K562 (cell line): ENCODE measurements at regions not wholly inside any gene's neighbourhood (a gene's known extent, or its start where the extent isn't known, plus 50 kb on each side); places are given as distances from the start of the nearest gene placed in this dataset.

Experiments
- ATAC-seq: fragments of 200-7000 bp; cut with Tn5 transposase; 3 replicates; pipeline ENCODE4 v1.9.1; 2020; ENCODE audit warnings: moderate library complexity
- BruUV-seq: library from RNA; stranded (reverse); fragments of 400-500 nt; replicated peaks from 2 replicates; lab custom pipeline; 2021; lab: Mats Ljungman, UMichigan
- CTCF ChIA-PET: fragments of 300-600 bp; formaldehyde crosslinking; extraction: SDS; loops from one replicate; lab custom pipeline; 2021; ENCODE audit warnings: low intra/inter-chr PET ratio; lab: Yijun Ruan, JAX
- POLR2A ChIA-PET: fragments of 300-600, 350-650 bp; sonication (Branson Sonifier 250); formaldehyde crosslinking; extraction: SDS; loops from one replicate; lab custom pipeline; 2021; ENCODE audit warnings: antibody characterized with exemption, inconsistent platforms; lab: Yijun Ruan, JAX
- DNase-seq, 4 experiments: peaks; one replicate each; pipeline versions ENCODE4 v3.0.0 to v3.0.0-alpha.2; 2011 to 2018; ENCODE audit warnings: low spot score in 3 of 4, mixed read lengths in 3 of 4; ENCODE audit errors: extremely low read depth in 1 of 4
- FAIRE-seq: peaks from 2 replicates; lab custom pipeline; 2011; peaks lifted over from hg19 to GRCh38; lab: Jason Lieb, UNC
- H2AFZ ChIP-seq: 2 replicates; pipeline ENCODE4 v1.6.0; 2011; ENCODE audit warnings: low read depth, low read length, control low read depth, inconsistent platforms
- H3K27ac ChIP-seq: fragments of 200-600 bp; 3 replicates; pipeline ENCODE4 v1.8.0; 2011; ENCODE audit warnings: low read depth, mild to moderate bottlenecking, control low read depth, inconsistent platforms, low read length, moderate library complexity, mixed read lengths; ENCODE audit errors: extremely low read depth
- H3K27me3 ChIP-seq, 2 experiments: fragments of 300-600 bp in 1 of 2; 2 replicates in 1 of 2; 3 replicates in 1 of 2; pipeline versions ENCODE4 v1.6.0 to v1.8.0; 2011; ENCODE audit warnings: inconsistent platforms in 2 of 2, low read length in 2 of 2, mild to moderate bottlenecking in 1 of 2, mixed read lengths in 1 of 2, moderate library complexity in 1 of 2; ENCODE audit not compliant: control insufficient read depth in 2 of 2, insufficient read depth in 2 of 2
- H3K36me3 ChIP-seq: fragments of 300-600 bp; 3 replicates; pipeline ENCODE4 v1.8.0; 2011; ENCODE audit warnings: mild to moderate bottlenecking, low read length, inconsistent platforms; ENCODE audit not compliant: control insufficient read depth, insufficient read depth
- H3K4me1 ChIP-seq, 2 experiments: fragments of 200-600 bp in 1 of 2; replicated peaks in 1 of 2; 2 replicates in 1 of 2; 3 replicates in 1 of 2; pipeline versions ENCODE4 v1.5.1 to v1.8.0; 2011; ENCODE audit warnings: inconsistent platforms in 2 of 2, low read length in 2 of 2, mild to moderate bottlenecking in 1 of 2, mixed read lengths in 1 of 2, moderate library complexity in 1 of 2; ENCODE audit not compliant: control insufficient read depth in 2 of 2, insufficient read depth in 2 of 2
- H3K4me2 ChIP-seq: 2 replicates; pipeline ENCODE4 v1.6.1; 2011; ENCODE audit warnings: low read length, control low read depth, inconsistent platforms, mixed read lengths; ENCODE audit not compliant: insufficient read depth
- H3K4me3 ChIP-seq: fragments of 200-600 bp; sonication (generic), shearing (Covaris generic); 2 replicates; pipeline ENCODE4 v1.5.1; 2016; ENCODE audit warnings: control low read depth, inconsistent platforms
- H3K79me2 ChIP-seq: fragments of 200-600 bp; 3 replicates; pipeline ENCODE4 v1.8.0; 2011; ENCODE audit warnings: low read length, inconsistent platforms; ENCODE audit not compliant: control insufficient read depth, insufficient read depth
- H3K9ac ChIP-seq, 2 experiments: 2 replicates each; pipeline versions ENCODE4 v1.6.0 to v1.6.1; 2011; ENCODE audit warnings: low read depth in 2 of 2, low read length in 2 of 2, control low read depth in 1 of 2, inconsistent platforms in 1 of 2, mild to moderate bottlenecking in 1 of 2, mixed read lengths in 1 of 2; ENCODE audit not compliant: insufficient read depth in 1 of 2
- H3K9me1 ChIP-seq: one replicate; pipeline ENCODE4 v1.6.0; 2011; ENCODE audit warnings: inconsistent platforms, mild to moderate bottlenecking, low read length, moderate library complexity; ENCODE audit not compliant: control insufficient read depth, insufficient read depth
- H3K9me3 ChIP-seq: replicated peaks from 2 replicates; pipeline ENCODE4 v1.5.1; 2011; ENCODE audit warnings: low read depth, low read length, inconsistent platforms; ENCODE audit not compliant: control insufficient read depth, insufficient read depth
- H4K20me1 ChIP-seq: replicated peaks from 2 replicates; pipeline ENCODE4 v1.6.1; 2011; ENCODE audit warnings: low read length, inconsistent platforms, mixed read lengths; ENCODE audit not compliant: control insufficient read depth, insufficient read depth
- ASH1L ChIP-seq: fragments of 450-650 bp; IDR thresholded peaks from 2 replicates; pipeline ENCODE4 v1.6.1; 2018; ENCODE audit warnings: borderline replicate concordance, mild to moderate bottlenecking, low read depth; ENCODE audit not compliant: partially characterized antibody
- FOXJ2 ChIP-seq: fragments of 200-800 bp; sonication (Bioruptor generic); IDR thresholded peaks from 2 replicates; pipeline ENCODE4 v1.6.1; 2016; ENCODE audit warnings: missing genetic modification characterization, missing compliant biosample characterization
- FOXP4 ChIP-seq: sonication (generic); formaldehyde crosslinking; IDR thresholded peaks from 2 replicates; pipeline ENCODE4 v1.8.0; 2022; ENCODE audit warnings: mild to moderate bottlenecking, missing genetic modification reagents, borderline replicate concordance
- HNRNPUL1 ChIP-seq: fragments of 200-400 bp; formaldehyde crosslinking; IDR thresholded peaks from 2 replicates; pipeline ENCODE4 v1.6.1; 2017; ENCODE audit warnings: low read length
- KDM1A ChIP-seq, 2 experiments: fragments of 450-650 bp; IDR thresholded peaks; 2 replicates each; pipeline ENCODE4 v1.6.1; 2016; ENCODE audit warnings: mild to moderate bottlenecking in 2 of 2
- LEF1 ChIP-seq: fragments of 450-650 bp; IDR thresholded peaks from 2 replicates; pipeline ENCODE4 v1.6.1; 2016; ENCODE audit warnings: mild to moderate bottlenecking
- PREB ChIP-seq: sonication (generic); formaldehyde crosslinking; IDR thresholded peaks from 2 replicates; pipeline ENCODE4 v1.8.1; 2023; ENCODE audit warnings: mild to moderate bottlenecking, missing genetic modification reagents
- TEAD4 ChIP-seq, 2 experiments: sonication (generic) in 1 of 2; formaldehyde crosslinking in 1 of 2; IDR thresholded peaks; 2 replicates each; pipeline versions ENCODE4 v1.6.1 to v1.8.0; 2012 to 2022; ENCODE audit warnings: borderline replicate concordance in 1 of 2, inconsistent platforms in 1 of 2, low read length in 1 of 2, mild to moderate bottlenecking in 1 of 2, missing genetic modification reagents in 1 of 2
- TFAM ChIP-seq: fragments of 250-450 bp; sonication (Bioruptor Pico); conservative IDR thresholded peaks from 2 replicates; pipeline ENCODE4 v1.5.0; 2021; ENCODE audit warnings: mild to moderate bottlenecking, moderate library complexity
- ZFPM2 ChIP-seq: fragments of 250-450 bp; sonication (Bioruptor Pico); IDR thresholded peaks from 2 replicates; pipeline ENCODE4 v1.5.1; 2022; ENCODE audit warnings: mild to moderate bottlenecking
- ZFX ChIP-seq: sonication (generic); formaldehyde crosslinking; IDR thresholded peaks from 2 replicates; pipeline ENCODE4 v1.8.0; 2022; ENCODE audit warnings: mild to moderate bottlenecking, missing genetic modification reagents, moderate library complexity
- WGBS: fragments of 100-300 bp; shearing (Covaris generic); methylation state at CpG from one replicate; pipeline ENCODE4 v1.1.6; 2016; ENCODE audit warnings: low coverage, mixed read lengths; ENCODE audit not compliant: insufficient coverage; ENCODE audit errors: missing lambda C conversion rate; 5-methylcytosine and 5-hydroxymethylcytosine counted together
- in situ Hi-C: fragments of 300-500 bp; cut with MboI; formaldehyde crosslinking; loops from 4 replicates; pipeline ENCODE4 v1.15.0; 2018; ENCODE audit warnings: inconsistent platforms, mixed read lengths
- intact Hi-C: fragments of 100-400 bp; cut with micrococcal nuclease; formaldehyde crosslinking; loops from 2 replicates; pipeline ENCODE4 v1.14.2; 2022
- TF ChIP-seq, protein P1 (sequence below): fragments of 250-450 bp; sonication (Bioruptor Pico); IDR thresholded peaks from 2 replicates; pipeline ENCODE4 v1.5.0; 2020; ENCODE audit warnings: mild to moderate bottlenecking

GRCh38 chr17:71052971-71053370 lies 883.6 kb downstream of the KCNJ2 start:
- no peak overlapping the region for H3K27ac ChIP-seq
- ATAC-seq, result no peak
- no TSS peak for BruUV-seq
- no peaks in the 10 kb centered on the region for H3K79me2 ChIP-seq
- intact Hi-C loops (no loop called here), in situ Hi-C loops (no loop called here)
- CTCF ChIA-PET, result no interaction called here
- H2AFZ ChIP-seq, result no peak overlapping the region
- WGBS, result 0% methylated on average over 1 of the region's 1 CpG
- no peak overlapping the region for H3K4me2 ChIP-seq
- DNase-seq, result no peak
- no peak for FAIRE-seq
- no peak overlapping the region for H3K9ac ChIP-seq
- no peaks in the 10 kb centered on the region for H3K9me3 ChIP-seq
- TF ChIP-seq, protein P1, sequence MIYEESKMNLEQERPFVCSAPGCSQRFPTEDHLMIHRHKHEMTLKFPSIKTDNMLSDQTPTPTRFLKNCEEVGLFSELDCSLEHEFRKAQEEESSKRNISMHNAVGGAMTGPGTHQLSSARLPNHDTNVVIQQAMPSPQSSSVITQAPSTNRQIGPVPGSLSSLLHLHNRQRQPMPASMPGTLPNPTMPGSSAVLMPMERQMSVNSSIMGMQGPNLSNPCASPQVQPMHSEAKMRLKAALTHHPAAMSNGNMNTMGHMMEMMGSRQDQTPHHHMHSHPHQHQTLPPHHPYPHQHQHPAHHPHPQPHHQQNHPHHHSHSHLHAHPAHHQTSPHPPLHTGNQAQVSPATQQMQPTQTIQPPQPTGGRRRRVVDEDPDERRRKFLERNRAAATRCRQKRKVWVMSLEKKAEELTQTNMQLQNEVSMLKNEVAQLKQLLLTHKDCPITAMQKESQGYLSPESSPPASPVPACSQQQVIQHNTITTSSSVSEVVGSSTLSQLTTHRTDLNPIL, result no peak
- TF ChIP-seq TFAM (no peak), TEAD4 (IDR thresholded peaks at IDR 0.05; ENCODE audit: low read length) (no peak), TEAD4 (CRISPR knock-in tag; IDR thresholded peaks at IDR 0.05; ENCODE audit: borderline replicate concordance) (no peak), HNRNPUL1 (no peak), FOXJ2 (tag) (no peak), KDM1A (IDR thresholded peaks at IDR 0.05) (no peak), ZFX (CRISPR knock-in tag) (no peak), ZFPM2 (no peak), FOXP4 (CRISPR knock-in tag) (no peak), ASH1L (no peak), PREB (no peak), LEF1 (no peak)
- TF ChIP-seq, all 486 proteins: peak for 0
- Histone ChIP-seq H3K36me3 (no peaks in the 10 kb centered on the region), H3K27me3 (no peaks in the 10 kb centered on the region), H3K9me1 (no peaks in the 10 kb centered on the region), H4K20me1 (no peaks in the 10 kb centered on the region), H3K4me3 (no peak overlapping the region), H3K4me1 (no peaks in the 10 kb centered on the region)
- POLR2A ChIA-PET, result no interaction called here
